LNCAP (cell line): ENCODE measurements at regions not wholly inside any gene's neighbourhood (a gene's known extent, or its start where the extent isn't known, plus 50 kb on each side); places are given as distances from the start of the nearest gene placed in this dataset.

ENCODE experiments used
- TF ChIP-seq, protein P1 (sequence below): fragments of 450-650 bp; IDR thresholded peaks from 2 replicates; pipeline ENCODE4 v1.5.1; 2017; ENCODE audit warnings: mild to moderate bottlenecking

DNA sequence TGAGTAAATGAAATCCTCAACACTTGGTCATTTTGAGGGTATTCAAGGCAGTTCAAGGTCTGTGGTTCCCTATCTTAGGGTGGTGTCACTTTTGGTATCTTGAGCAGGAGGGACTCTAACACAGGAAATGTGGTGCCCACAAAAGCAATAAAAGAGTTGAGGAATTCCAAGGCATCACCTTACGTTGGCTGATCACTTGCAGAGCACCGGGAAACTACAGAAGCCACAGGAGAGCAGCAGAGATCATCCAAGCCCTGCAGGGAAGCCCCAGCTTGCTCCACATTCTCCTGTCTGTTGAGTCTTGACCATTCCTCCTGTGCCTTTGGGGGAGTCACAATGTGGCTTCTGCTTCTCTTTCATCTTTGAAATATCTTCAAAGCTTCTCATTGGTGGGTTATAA lies 565.8 kb upstream of the ADARB2 start:
- TF ChIP-seq, protein P1, sequence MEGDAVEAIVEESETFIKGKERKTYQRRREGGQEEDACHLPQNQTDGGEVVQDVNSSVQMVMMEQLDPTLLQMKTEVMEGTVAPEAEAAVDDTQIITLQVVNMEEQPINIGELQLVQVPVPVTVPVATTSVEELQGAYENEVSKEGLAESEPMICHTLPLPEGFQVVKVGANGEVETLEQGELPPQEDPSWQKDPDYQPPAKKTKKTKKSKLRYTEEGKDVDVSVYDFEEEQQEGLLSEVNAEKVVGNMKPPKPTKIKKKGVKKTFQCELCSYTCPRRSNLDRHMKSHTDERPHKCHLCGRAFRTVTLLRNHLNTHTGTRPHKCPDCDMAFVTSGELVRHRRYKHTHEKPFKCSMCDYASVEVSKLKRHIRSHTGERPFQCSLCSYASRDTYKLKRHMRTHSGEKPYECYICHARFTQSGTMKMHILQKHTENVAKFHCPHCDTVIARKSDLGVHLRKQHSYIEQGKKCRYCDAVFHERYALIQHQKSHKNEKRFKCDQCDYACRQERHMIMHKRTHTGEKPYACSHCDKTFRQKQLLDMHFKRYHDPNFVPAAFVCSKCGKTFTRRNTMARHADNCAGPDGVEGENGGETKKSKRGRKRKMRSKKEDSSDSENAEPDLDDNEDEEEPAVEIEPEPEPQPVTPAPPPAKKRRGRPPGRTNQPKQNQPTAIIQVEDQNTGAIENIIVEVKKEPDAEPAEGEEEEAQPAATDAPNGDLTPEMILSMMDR = no peak

DNA sequence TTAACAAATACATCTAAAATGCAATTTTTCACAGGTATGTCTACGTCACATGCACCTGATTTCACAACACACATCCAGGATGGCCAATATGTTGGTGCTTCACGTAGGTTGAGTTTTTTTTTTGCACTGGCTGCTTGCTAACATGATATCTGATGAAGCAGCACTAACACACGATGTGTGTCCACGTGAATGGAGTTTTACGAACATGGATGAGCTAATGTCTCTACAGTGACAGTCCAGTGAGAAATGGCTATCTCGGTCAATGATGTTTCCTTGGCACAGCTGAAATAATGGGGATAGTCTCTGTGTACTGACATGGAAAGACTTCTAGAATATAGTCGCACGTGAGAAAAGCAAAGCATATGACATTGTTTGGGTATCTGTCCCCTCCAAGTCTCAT lies 563.9 kb upstream of the ADARB2 start:
- TF ChIP-seq, protein P1 = no peak

DNA sequence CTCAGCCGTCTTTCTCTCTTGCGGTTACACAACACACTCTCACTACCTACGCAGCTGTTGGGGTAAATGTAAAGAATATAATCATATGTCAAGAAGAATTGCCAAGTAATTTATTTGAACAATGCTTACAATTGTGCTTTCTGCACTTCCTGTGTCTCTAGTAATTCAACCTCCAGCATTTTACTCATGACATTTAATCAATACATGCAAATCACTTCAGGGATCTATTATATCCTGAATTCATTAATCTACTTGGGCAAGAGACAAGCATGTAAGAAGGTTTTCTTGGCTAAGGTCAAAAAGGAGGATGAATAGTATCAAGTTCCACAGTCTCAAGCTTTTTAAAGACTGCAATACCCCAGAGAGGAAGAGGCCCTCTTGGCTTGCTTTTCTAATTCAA lies 562.9 kb upstream of the ADARB2 start:
- TF ChIP-seq, protein P1 = no peak

DNA sequence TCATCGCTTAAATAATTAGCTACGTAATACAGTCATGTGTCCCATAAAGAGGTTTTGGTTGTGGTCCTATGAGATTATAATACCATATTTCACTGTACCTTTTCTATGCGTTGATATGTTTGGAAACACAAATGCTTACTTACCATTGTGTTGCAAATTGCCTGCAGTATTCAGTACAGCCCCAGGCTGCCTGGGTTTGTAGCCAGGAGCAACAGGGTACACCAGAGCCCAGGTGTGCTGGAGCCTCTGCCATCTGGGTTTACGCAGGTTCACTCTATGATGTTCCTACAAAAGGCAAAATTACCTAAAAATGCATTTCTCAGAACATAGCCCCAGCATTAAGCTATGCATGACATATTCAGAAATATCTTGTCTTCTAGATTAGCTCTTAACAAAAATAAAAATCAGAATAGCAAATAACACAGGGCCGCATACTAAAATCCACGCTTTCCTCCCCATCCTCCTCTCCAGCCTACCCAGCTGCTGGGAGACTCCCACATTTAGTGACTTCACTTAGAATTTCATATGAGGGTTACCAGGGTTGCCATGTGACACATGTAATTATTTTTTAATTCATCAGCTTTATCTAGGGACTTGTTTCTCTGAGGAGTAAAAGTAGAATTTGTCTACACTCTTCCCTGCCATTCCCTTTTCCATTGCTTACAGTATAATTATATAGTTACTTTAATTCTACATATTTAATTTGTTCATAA lies 559.0 kb upstream of the ADARB2 start:
- TF ChIP-seq, protein P1 = no peak

DNA sequence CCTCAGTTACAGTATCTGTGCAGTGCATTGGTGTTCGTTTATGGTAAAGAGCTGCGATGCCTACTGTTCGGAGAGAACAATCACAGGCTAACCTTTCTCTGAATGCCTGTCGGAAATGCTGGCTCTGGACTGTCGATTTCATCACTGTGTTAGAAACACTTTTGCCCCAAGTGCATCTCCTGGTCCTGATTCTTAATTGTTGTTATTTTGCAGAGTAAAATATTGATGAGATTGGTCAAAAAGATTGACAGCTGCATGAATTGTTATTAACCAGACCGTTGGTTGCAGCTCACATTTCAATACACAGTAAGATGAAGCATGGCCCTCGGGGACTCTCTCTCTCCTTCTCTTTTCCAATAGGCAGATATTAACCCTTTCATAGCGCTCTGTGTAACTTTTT lies 557.4 kb upstream of the ADARB2 start:
- TF ChIP-seq, protein P1 = no peak

DNA sequence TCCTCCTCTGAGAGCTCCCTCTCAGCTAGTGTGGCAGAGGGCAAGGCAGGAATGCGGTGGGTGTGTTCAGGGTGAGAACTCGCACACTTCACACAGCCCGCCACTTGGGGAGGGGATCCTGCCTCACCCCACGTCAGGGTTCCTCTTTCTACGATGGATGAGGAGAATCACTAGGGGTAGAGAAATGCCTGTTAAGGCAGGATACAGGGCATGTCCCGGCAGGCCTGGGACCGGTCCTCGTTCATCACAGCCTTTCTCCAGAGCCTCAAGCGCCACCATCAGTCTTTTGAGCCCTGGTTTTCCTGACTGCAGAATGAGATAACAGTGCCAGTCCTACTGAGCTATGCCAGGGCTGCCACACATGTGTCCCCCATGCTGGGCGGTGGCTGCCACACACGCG lies 546.7 kb upstream of the ADARB2 start:
- TF ChIP-seq, protein P1 = no peak

DNA sequence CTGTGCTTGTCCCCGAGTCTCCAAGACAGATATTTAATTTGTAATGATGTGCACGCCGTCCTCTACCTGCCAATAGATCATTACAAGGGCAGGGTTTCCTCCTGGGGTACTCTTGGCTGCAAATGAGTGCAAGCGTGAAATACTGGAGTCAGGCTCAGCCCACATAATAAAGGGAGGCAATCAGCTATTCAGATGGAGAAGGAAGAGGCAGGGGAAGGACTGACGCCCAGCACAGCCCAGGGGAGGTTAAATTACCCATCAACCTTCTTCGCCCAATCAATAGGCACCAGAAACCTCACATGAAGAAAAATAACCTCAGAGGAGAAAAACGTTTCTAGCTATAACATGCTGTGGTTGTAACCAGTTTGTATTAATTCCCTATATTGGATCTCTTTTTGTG lies 544.9 kb upstream of the ADARB2 start:
- TF ChIP-seq, protein P1 = no peak
